ENCODE measurements at regions not wholly inside any gene's neighbourhood (a gene's known extent, or its start where the extent isn't known, plus 50 kb on each side); places are given as distances from the start of the nearest gene placed in this dataset.
"Not testable (repeated sequence)": the region's sequence is repeated elsewhere in the genome, so short reads cannot be mapped to it uniquely, and the experiment has no call there.

DNA sequence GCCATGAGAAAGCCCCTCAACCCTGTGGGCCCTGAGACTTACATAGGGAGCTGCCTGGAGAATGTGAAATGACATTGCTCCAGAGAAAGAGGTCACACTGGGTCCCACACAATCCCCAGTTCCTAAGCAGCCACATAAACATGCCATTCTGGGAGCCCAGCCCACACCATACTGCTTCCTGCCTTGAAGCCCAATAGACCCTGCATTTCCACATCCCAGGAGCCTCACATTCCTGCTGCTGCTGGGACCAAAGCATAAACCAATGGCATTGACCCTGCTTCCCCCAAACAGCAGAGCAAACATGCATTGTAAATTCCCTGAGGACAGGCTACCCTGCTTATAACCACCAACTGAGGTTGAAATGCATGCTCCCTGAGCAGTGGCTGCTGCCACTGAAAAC lies 1117.6 kb upstream of the SLC39A10 start:
- no peaks in the 10 kb centered on the region for H3K9me2 ChIP-seq (replicated peaks; ENCODE audit: low read depth, low read length)
- TF ChIP-seq EZH2phosphoT487 (IDR thresholded peaks at IDR 0.05; ENCODE audit: borderline replicate concordance) (no peak), CTCF (conservative IDR thresholded peaks at IDR 0.05; ENCODE audit: low read length) (no peak)
- H3K27me3 ChIP-seq (ENCODE audit: insufficient read depth, low read length, poor library complexity, severe bottlenecking), result no peaks in the 10 kb centered on the region
- H3K9me3 ChIP-seq (ENCODE audit: insufficient read depth, low read depth, low read length), result no peaks in the 10 kb centered on the region
- no peaks in the 10 kb centered on the region for H3F3A ChIP-seq (ENCODE audit: low read depth)
- no peak overlapping the region for H2AFZ ChIP-seq (ENCODE audit: low read length)
- no peaks in the 10 kb centered on the region for H3K4me1 ChIP-seq (ENCODE audit: insufficient read depth, low read length, poor library complexity, severe bottlenecking)
- H3K9ac ChIP-seq (ENCODE audit: low read depth, low read length, poor library complexity, severe bottlenecking), result no peak overlapping the region
- H4K20me1 ChIP-seq (ENCODE audit: insufficient read depth, low read length, poor library complexity, severe bottlenecking), result no peaks in the 10 kb centered on the region
- no peak overlapping the region for H3K4me3 ChIP-seq (ENCODE audit: low read length, poor library complexity, severe bottlenecking)
- H3K36me3 ChIP-seq (ENCODE audit: insufficient read depth, low read length), result no peaks in the 10 kb centered on the region
- H3K4me2 ChIP-seq (ENCODE audit: low read depth, low read length, poor library complexity, severe bottlenecking), result no peak overlapping the region
- H3K79me2 ChIP-seq (ENCODE audit: insufficient read depth, low read length), result no peaks in the 10 kb centered on the region

- H3K9me2 ChIP-seq (replicated peaks; ENCODE audit: low read depth, low read length), result no peaks in the 10 kb centered on the region
- H3F3A ChIP-seq (ENCODE audit: low read depth), result no peaks in the 10 kb centered on the region
- H3K4me3 ChIP-seq (ENCODE audit: low read length, poor library complexity, severe bottlenecking), result no peak overlapping the region
- H3K9ac ChIP-seq (ENCODE audit: low read depth, low read length, poor library complexity, severe bottlenecking), result no peak overlapping the region
- TF ChIP-seq EZH2phosphoT487 (IDR thresholded peaks at IDR 0.05; ENCODE audit: borderline replicate concordance) (no peak), CTCF (conservative IDR thresholded peaks at IDR 0.05; ENCODE audit: low read length) (no peak)
- H3K36me3 ChIP-seq (ENCODE audit: insufficient read depth, low read length), result no peaks in the 10 kb centered on the region
- H3K27me3 ChIP-seq (ENCODE audit: insufficient read depth, low read length, poor library complexity, severe bottlenecking), result no peaks in the 10 kb centered on the region
- no peaks in the 10 kb centered on the region for H3K4me1 ChIP-seq (ENCODE audit: insufficient read depth, low read length, poor library complexity, severe bottlenecking)
- H3K79me2 ChIP-seq (ENCODE audit: insufficient read depth, low read length), result no peaks in the 10 kb centered on the region
- no peaks in the 10 kb centered on the region for H3K9me3 ChIP-seq (ENCODE audit: insufficient read depth, low read depth, low read length)
- no peaks in the 10 kb centered on the region for H4K20me1 ChIP-seq (ENCODE audit: insufficient read depth, low read length, poor library complexity, severe bottlenecking)
- no peak overlapping the region for H2AFZ ChIP-seq (ENCODE audit: low read length)
- H3K4me2 ChIP-seq (ENCODE audit: low read depth, low read length, poor library complexity, severe bottlenecking), result no peak overlapping the region
Measured at GRCh38 chr2:194526121-194526520, 1130.9 kb upstream of the SLC39A10 start.

DNA sequence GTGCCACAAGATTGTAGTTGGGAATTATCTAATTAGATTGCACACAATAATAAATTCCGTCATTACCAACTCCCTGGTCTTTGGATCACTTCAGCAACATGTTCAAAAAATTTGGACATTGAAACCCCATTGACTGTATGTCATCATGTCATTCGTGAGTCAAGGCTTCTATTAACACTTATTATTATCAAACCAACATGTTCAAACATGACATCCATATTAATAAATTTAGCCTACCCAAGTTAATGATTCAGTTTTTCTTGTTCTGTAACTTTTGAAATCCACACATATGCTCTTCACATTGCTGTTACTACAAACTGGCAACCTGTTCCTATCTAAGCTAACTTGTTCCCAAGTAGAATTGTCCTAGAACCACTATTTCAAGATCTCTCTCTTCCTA lies 1142.7 kb upstream of the SLC39A10 start:
- Histone ChIP-seq H3K9me3 (ENCODE audit: insufficient read depth, low read depth, low read length) (no peaks in the 10 kb centered on the region), H3K9ac (ENCODE audit: low read depth, low read length, poor library complexity, severe bottlenecking) (no peak overlapping the region), H3K9me2 (replicated peaks; ENCODE audit: low read depth, low read length) (no peaks in the 10 kb centered on the region), H3K4me2 (ENCODE audit: low read depth, low read length, poor library complexity, severe bottlenecking) (no peak overlapping the region), H3K79me2 (ENCODE audit: insufficient read depth, low read length) (no peaks in the 10 kb centered on the region), H3K36me3 (ENCODE audit: insufficient read depth, low read length) (no peaks in the 10 kb centered on the region), H4K20me1 (ENCODE audit: insufficient read depth, low read length, poor library complexity, severe bottlenecking) (no peaks in the 10 kb centered on the region), H3K4me1 (ENCODE audit: insufficient read depth, low read length, poor library complexity, severe bottlenecking) (no peaks in the 10 kb centered on the region), H3K4me3 (ENCODE audit: low read length, poor library complexity, severe bottlenecking) (no peak overlapping the region), H2AFZ (ENCODE audit: low read length) (no peak overlapping the region), H3K27me3 (ENCODE audit: insufficient read depth, low read length, poor library complexity, severe bottlenecking) (no peaks in the 10 kb centered on the region), H3F3A (ENCODE audit: low read depth) (no peaks in the 10 kb centered on the region)
- no peak for TF ChIP-seq CTCF (conservative IDR thresholded peaks at IDR 0.05; ENCODE audit: low read length)
- TF ChIP-seq EZH2phosphoT487 (IDR thresholded peaks at IDR 0.05; ENCODE audit: borderline replicate concordance), result no peak

DNA sequence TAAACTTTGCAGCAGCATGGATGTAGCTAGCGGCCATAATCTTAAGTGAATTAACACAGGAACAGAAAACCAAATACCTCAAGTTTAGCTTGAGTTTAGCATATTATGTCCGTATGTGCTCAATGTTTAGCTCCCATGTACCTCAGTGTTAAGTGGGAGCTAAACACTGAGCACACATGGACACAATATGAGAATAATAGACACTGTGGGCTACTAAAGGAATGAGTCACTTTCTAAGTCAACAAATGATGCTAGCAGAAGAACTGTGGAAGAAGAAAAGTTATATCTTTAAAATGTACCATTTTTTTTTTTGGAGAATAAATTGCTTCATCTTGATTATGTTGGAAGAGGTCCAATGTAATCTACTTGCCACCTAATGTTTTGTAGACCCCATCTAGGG lies 1146.0 kb upstream of the SLC39A10 start:
- not testable (repeated sequence) for H3F3A ChIP-seq (ENCODE audit: low read depth); H3K27me3 ChIP-seq (ENCODE audit: insufficient read depth, low read length, poor library complexity, severe bottlenecking); H3K4me2 ChIP-seq (ENCODE audit: low read depth, low read length, poor library complexity, severe bottlenecking); H3K79me2 ChIP-seq (ENCODE audit: insufficient read depth, low read length); H3K9me2 ChIP-seq (replicated peaks; ENCODE audit: low read depth, low read length); H3K4me1 ChIP-seq (ENCODE audit: insufficient read depth, low read length, poor library complexity, severe bottlenecking); H2AFZ ChIP-seq (ENCODE audit: low read length); H3K4me3 ChIP-seq (ENCODE audit: low read length, poor library complexity, severe bottlenecking); H3K36me3 ChIP-seq (ENCODE audit: insufficient read depth, low read length); H3K9ac ChIP-seq (ENCODE audit: low read depth, low read length, poor library complexity, severe bottlenecking); H4K20me1 ChIP-seq (ENCODE audit: insufficient read depth, low read length, poor library complexity, severe bottlenecking); H3K9me3 ChIP-seq (ENCODE audit: insufficient read depth, low read depth, low read length)

- H3K4me3 ChIP-seq (ENCODE audit: low read length, poor library complexity, severe bottlenecking); H3K9ac ChIP-seq (ENCODE audit: low read depth, low read length, poor library complexity, severe bottlenecking); H2AFZ ChIP-seq (ENCODE audit: low read length); H3K79me2 ChIP-seq (ENCODE audit: insufficient read depth, low read length); H3K4me2 ChIP-seq (ENCODE audit: low read depth, low read length, poor library complexity, severe bottlenecking); H3K9me3 ChIP-seq (ENCODE audit: insufficient read depth, low read depth, low read length); H3K36me3 ChIP-seq (ENCODE audit: insufficient read depth, low read length); H3F3A ChIP-seq (ENCODE audit: low read depth); H3K4me1 ChIP-seq (ENCODE audit: insufficient read depth, low read length, poor library complexity, severe bottlenecking); H4K20me1 ChIP-seq (ENCODE audit: insufficient read depth, low read length, poor library complexity, severe bottlenecking); H3K9me2 ChIP-seq (replicated peaks; ENCODE audit: low read depth, low read length); H3K27me3 ChIP-seq (ENCODE audit: insufficient read depth, low read length, poor library complexity, severe bottlenecking): not testable (repeated sequence)
Measured at GRCh38 chr2:194504876-194505275, 1152.2 kb upstream of the SLC39A10 start.
